NCI-H187 treated with DMSO at 0.1 percent for 48 hours (cell line): ENCODE measurements at regions not wholly inside any gene's neighbourhood (a gene's known extent, or its start where the extent isn't known, plus 50 kb on each side); places are given as distances from the start of the nearest gene placed in this dataset.
"Not testable (repeated sequence)": the region's sequence is repeated elsewhere in the genome, so short reads cannot be mapped to it uniquely, and the experiment has no call there.

Experiments
- DNase-seq: peaks from one replicate; lab custom pipeline; 2025; lab: John Stamatoyannopoulos, UW

DNA sequence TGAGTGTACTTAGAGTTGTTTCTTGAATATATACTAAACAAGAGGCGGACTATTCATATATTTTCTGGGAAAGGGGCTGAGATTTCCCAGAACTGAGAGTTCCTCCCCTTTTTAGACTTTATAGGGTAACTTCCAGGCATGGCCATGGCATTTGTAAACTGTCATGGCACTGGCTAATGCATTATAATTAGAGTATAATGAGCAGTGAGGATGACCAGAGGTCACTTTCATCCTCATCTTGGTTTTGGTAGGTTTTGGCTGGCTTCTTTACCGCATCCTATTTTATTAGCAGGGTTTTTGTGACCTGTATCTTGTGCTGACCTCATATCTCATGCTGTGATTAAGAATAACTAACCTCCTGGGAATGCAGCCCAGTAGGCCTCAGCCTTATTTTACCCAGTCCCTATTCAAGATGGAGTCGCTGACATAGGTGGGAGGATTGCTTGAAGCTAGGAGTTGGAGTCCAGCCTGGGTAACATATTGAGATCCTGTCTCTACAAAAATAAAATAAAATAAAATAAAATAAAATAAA, 91.4 kb downstream of the MOBP start:
- DNase-seq: no peak

DNA sequence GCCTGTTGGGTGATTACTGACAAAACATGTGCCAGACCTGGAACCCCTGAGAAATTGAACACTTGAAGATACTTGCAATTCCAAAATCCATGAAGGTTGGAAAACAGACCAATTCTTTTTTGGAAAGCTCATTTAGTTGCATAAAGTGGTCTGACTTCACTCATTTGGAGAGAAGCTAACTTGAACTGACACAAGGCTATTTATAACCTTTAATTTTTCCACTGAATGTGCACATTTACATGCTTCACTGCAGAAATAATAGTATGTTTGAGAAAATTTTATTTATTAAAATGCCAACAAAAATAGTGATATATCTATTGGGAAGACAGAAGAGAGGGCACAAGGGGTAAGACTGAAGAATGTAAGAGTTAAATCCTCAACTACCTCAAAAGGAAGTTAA, 92.1 kb downstream of the MOBP start:
- DNase-seq: no peak

DNA sequence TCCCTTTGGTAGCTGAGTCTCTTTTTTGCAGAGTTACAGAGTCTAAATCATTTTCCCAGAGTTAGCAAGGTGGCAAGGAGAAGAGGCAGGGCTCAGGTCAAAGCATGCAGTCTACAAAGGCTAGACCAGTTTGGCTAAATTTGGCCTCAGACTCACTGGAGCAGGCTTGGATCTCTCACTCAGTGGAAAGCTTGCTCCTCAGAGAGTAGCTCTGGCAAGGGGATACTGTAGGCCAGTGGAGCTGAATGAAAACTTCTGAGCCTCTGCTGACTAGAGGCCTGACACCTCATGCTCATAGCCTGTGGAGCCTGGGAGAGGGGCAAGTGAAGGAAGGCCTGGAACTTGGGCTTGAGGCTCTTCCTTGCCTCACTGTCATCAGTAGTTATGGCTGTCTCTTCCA, 101.0 kb downstream of the MOBP start:
- no peak for DNase-seq

DNA sequence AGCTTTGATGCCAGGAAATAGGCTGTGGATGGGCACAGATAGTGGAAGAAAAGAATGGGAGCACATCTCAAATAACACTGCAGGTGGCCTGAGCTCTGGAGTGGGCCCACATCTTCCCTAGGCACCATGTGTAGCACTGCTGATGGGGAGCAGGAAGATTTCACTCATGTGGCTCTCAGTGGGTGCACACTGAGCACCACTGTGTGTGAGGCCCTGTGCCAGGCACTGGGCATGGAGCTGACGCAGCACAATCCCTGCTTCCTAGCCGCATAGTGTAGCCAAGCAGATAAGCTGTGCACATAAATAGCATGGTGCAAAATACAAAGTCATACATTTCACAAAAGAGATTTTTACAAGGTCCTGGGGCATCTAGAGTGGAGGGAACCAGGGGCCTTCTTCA, 101.6 kb downstream of the MOBP start:
- DNase-seq: no peak

DNA sequence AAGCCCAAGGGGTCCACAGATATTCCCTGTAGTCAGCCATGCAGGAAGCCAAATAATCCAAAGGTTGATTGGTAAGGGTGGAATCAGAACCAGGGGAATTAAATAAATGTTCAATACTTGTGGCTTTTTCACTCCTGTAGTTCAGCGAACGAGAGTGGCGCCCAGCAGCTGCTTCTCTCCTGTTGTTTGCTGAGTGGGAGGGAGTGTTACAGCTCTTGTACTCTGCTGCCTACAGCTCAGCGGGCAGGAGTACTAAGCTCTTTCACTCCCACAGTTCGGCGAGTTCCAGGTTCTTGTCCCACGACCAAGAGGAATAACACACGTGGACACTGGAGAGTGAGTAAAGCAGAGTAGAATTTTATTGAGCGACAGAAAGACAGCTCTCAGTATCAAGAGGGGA, 105.9 kb downstream of the MOBP start:
- no peak for DNase-seq

DNA sequence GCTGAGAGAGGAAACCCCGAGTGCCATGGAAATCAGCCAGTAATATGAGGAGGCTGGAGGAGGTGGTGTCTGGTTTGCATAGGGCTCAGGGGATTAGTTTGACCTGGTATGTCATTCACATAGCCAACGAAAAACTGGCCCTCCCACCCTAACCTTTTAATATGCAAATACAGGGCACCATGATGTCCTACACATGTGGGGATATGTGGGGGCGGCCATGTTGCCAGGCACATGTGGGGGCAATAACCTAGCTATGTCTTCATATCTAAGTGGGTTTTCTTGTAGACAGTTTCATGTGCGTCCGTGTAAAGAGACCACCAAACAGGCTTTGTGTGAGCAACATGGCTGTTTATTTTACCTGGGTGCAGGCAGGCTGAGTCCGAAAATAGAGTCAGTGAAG, 110.1 kb downstream of the MOBP start:
- no peak for DNase-seq

DNA sequence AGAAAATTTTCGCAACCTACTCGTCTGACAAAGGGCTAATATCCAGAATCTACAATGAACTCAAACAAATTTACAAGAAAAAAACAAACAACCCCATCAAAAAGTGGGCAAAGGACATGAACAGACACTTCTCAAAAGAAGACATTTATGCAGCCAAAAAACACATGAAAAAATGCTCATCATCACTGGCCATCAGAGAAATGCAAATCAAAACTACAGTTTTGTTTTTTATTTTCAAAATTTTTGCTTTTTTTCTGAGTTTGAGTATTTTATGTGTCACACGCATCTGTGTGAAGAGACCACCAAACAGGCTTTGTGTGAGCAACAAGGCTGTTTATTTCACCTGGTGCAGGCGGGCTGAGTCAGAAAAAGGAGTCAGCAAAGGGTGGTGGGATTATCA, 118.7 kb downstream of the MOBP start:
- not testable (repeated sequence) for DNase-seq

DNA sequence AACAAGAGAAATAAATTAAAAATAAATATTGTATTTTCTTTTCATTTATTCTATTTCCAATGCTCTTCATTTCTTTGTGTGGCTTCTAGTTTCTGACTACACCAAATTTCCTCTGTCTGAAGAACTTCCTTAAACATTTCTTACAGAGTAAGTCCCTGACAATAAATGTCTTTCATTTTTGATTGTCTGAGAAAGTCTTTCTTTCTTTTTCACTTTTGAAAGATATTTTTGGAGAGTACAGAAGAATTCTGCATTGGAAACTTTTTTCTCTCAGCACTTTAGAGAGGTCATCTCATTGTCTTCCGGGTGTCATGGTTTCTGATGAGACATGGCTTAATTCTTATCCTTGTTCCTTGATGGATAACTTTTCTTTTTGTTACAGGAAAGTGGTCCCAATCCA, 119.6 kb downstream of the MOBP start:
- DNase-seq: no peak

DNA sequence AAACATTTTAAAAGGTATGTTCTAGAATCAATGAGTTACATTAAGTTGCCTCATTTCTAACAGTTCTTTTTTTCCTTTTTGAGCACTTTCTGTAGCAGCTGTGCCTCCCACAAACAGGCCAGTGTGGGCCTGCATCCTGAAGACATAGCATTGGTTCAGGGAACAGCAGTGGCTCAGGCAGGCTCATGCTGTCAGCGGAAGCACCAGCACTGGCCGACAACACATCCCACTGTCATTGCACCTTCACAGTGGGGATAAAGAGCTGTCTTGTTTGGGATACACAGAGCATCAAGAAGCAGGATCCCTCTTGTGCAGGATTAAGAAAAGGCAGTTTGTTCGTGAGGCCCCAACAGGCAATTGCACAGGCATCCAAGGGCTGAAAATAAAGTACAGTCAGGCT, 123.3 kb downstream of the MOBP start:
- DNase-seq: no peak

DNA sequence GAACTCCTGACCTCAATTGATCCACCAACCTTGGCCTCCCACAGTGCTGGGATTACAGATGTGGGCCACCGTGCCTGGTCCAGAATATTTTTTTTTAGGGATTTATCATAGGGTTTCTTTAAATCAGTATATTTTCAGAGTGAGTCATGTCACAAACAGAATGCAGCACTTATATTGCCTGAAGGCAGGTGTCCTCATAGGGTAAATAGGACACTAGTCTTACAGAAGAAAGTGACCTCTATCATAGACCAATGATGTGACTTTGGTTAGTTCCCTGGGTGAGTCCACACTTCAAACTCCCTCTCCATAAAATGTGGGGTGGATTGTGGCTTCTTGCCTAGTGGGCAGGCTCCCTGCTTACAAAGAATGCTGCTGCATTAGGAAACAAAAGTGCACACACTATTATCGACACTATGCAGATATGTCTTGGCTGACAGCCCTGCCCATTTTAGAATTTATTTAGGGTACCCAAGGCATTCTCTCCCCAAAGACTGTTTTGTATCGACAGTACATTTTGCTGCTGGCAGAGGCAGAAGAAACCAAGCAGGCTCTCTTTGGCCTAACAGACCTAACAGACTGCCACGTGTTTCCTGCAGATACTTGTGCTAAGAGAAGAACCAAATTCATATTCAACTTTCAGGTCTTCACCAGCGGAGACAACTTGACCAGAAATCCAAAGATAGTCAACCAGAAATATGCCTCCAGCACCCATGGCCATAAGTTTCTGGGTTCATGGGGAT, 125.0 kb downstream of the MOBP start:
- no peak for DNase-seq

DNA sequence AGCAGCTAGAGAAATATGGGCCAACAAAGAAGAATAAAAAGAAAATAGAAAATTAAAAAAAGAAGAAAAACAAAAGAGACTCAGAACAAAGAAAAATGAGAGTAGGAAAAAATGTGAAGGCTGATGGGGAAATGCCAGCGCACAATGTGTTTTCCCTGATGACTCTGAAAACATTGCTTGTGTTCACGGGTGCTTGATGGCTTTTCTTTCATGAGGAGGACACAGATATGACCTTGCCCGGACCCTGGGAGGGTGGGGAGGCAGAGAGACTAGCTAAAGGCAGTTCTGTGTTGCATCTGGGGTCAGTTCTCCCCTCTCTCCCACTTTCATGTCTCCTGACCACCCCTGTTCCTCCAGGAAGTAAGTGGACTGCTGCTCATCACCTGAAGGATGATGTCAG, 125.9 kb downstream of the MOBP start:
- DNase-seq: no peak

DNA sequence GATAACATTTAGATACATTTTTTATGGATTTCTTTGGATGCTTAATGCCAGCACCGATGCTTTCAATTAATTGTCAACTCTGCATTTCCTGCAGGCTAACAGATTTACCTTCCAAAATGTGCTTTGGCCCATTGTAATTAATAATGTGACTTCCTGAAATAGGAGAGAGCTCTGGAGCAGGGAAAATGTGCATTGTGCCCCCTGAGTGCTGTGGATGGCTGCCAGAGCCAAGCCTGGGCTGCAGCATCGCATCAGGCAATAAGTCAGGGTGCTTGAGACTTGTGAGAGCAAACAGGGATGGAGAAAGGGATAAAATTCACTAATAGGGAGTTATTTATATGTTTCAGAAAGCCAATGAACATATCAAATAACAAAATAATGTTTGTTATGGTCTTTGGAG, 133.8 kb downstream of the MOBP start:
- DNase-seq: peak; percentile 1

DNA sequence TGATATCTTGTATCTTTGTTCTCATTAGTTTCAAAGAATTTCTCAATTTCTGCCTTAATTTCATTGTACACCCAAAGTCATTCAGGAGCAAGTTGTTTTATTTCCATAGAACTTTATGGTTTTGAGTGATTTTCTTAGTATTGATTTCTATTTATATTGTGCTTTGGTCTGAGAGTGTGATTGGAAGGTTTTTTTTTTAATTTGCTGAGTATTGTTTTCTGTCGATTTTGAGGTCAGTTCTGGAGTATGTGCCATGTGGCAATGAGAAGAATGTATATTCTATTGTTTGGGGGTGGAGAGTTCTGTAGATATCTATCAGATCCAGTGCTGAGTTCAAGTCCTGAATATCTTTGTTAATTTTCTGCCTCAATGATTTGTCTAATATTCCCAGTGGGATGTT, 138.4 kb downstream of the MOBP start:
- no peak for DNase-seq

DNA sequence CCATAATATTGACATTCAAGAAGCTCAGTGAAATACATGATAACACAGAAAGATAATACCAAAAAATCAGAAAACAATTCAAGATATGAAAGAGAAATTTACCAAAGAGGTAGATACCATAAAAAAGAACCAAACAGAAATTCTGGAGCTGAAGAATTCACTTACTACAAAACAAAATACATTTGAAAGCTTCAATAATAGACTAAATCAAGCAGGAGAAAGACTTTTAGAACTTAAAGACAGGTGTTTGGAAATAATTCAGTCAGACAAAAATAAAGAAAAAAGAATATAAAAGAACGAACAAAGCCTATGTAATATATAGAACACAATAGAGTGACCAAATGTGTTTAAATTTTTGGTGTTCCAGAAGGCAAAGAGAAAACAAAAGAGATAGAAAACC, 158.7 kb downstream of the MOBP start:
- DNase-seq: no peak

DNA sequence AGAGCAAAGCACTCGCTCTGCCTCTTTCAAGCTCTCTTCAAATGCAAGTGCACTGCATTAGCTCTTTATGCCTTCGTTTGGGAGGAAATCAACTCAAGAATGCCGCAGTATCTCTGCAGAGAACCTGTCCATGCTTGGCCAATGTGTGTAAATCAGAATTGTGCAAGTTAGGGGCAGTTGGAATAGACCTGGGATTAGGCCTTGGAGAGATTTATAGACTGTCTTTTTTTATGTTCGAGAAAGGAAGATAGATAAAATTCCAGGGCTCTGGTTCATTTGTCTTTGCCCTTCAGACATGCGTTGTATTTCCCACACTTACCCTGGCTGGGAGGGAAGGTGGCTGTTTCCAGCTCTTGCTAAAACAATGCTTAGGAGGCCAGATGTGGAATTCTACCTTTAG, 163.7 kb downstream of the MOBP start:
- peak; percentile 2 for DNase-seq

DNA sequence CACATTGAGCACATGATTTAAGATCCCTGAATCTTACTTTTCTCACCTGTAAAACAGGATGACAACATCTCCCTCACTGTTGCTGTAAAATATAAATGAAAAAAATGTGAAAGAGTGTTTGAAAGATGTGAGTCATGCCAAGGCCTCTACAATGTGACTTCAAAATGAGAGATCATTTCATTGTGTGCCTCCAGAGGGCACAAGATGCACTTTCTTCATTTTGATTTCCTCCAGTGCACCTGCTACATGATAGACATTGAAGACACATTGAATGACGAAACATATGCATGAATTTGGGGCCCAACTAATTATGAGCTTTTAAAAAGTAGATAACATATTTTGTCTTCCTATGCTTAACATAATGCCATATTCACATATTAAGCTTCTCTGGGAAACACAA, 170.3 kb downstream of the MOBP start:
- no peak for DNase-seq

DNA sequence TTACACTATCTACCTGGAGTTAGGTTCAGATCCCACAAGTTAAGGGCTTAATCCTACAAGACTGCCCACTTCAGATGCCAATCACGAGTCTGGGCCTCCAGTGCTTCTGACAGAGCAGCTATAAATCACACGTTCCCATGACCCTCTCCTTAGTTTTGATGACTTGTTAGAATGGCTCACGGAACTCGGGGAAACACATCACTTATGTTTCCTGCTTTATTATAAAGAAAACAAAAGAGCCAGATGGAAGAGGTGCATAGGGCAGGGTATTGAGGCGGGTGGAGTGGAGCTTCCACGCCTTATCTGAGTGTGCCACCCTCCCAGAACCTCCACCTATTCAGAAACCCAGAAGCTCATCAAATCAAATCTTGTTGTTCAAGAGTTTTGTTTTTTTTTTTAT, 170.8 kb downstream of the MOBP start:
- DNase-seq: no peak

DNA sequence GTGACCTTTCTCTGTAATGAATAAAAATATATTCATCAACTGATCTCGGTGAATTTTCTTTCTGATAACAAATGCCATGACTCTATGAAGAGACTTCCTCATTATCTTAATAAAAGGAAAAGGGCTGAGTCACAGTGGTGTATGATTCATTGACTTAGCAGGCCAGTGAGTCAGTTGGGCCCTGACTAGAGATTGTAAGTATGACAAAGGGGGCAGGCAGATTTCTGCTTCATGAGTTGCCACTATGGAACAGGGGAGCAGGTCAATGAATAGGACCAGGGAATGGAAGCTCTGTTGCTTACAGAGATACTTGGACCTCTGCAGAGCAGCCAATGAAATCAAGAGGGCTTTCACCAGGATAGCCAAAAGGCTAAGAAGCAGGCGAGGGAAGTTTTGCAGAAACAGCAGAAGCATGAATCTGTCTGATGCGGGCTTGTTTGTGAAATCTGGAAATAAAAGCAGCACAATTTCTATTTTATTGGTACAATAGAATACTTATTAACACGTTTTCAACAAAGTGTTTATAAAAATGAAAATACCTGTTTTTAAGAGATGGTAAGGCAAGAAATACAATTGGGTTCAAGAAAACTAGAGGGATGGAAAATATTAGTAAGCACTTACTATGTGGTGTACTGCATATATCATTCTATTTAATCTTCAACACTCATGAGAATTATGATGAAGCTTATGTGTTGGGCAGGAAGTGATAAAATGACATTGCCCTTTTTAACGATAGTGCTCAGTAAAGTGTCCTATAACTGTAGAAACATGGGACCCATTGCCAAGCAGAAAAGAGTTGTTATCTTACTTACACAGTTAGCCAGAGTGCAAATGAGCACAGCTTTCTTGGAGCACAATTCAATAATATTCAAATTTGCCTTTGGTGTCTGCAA, 169.8 kb upstream of the MYRIP start:
- DNase-seq: no peak

DNA sequence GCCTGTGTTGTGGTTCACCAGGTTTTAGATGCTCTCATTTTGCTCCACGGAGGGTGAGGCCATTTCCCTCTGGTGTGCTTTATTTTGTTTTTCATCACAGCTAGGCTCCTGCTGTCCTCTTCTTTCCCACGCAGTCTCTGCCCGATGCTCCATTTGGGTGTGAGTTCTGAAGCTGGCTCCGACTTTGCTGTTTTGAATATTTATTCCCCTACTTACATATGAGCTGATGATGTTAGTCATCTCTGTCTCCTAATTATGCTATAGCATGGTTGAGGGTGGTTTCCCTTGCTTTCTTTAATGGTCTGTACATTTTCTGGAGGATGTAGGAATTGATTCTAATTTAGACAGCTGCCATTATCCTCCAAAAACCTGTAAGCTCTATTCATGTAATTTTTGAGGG, 168.1 kb upstream of the MYRIP start:
- DNase-seq: no peak

DNA sequence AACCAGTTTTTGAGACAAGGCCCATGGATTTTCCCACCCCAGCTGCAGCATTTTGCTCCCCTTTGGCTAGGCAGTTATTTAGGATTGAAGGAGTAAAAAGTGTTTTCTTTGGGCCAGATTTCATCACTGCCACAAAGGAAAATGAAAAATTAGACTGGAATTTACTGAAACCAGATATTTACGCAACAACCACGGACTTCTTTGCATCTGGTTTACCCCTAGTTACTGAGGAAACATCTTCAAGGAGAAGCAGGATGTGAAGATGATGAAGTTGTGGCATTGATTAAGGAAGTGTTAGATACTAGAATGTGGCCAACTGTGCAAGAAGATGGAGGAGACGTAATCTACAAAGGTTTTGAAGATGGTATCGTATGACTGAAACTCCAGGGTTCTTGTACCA, 165.2 kb upstream of the MYRIP start:
- no peak for DNase-seq

DNA sequence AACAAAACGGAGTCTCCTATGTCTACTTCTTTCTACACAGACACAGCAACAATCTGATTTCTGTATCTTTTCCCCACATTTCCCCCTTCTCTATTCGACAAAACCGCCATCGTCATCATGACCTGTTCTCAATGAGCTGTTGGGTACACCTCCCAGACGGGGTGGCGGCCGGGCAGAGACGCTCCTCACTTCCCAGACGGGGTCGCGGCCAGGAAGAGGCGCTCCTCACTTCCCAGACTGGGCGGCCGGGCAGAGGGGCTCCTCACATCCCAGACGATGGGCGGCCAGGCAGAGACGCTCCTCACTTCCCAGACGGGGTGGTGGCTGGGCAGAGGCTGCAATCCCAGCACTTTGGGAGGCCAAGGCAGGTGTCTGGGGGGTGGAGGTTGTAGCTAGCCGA, 158.2 kb upstream of the MYRIP start:
- not testable (repeated sequence) for DNase-seq

DNA sequence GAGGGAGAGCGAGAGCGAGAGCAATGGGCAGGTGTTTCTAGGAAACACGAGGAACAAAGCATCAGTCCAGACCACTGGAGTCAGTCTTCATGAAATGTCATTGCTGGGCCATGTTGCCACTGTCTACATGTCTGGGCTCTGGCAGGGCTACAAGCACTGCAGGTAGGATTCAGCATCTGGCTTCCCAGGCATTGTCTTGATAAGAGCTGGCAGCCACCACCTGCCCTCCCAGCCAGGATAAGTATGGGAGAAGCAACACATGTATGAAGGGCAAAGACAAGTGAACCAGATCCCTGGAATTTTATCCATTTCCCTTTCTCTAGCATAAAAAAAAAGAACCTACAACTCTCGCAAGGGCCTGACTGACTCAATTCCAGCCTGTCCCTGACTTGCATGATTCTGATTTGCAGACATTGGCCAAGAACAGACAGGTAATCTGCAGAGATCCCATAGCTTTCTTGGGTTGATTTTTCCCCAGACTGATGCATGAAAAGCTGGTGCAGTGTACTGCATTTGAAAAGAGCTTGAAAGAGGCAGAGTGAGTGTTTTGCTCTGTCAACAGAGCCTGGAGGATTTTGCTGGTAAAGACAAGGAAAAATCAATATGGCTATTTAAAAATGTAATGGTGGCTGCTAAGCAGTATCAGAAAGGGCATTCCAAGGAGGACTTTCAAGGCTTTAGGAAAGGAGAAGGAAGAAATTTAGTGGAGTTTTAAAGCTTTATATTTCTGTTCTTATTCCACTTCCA, 157.2 kb upstream of the MYRIP start:
- DNase-seq: no peak

DNA sequence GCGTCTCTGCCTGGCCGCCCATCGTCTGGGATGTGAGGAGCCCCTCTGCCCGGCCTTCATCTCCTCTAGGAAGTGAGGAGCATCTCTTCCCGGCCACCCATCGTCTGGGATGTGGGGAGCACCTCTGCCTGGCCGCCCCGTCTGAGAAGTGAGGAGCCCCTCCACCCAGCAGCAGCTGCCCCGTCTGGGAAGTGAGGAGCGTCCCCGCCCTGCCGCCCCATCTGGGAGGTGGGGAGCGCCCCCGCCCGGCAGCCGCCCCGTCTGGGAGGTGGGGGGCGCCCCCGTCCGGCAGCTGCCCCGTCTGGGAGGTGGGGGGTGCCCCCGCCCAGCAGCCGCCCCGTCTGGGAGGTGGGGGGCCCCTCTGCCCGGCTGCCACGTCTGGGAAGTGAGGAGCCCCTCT, 153.7 kb upstream of the MYRIP start:
- not testable (repeated sequence) for DNase-seq
